Thyroid gland (tissue), 4 donors: ENCODE measurements at regions not wholly inside any gene's neighbourhood (a gene's known extent, or its start where the extent isn't known, plus 50 kb on each side); places are given as distances from the start of the nearest gene placed in this dataset.

ENCODE experiments used
- DNase-seq, 2 donors: peaks; one replicate each; pipeline ENCODE4 v3.0.0-alpha.2; 2019
- H3K27ac ChIP-seq, 3 donors: fragments of 200-600 bp; sonication (generic); 1 replicate in 2 of 3; 2 replicates in 1 of 3; pipeline ENCODE4 v1.5.1; 2016 to 2019; ENCODE audit warnings: mild to moderate bottlenecking in 1 of 3, moderate library complexity in 1 of 3
- H3K27me3 ChIP-seq: fragments of 200-600 bp; sonication (generic); one replicate; pipeline ENCODE4 v1.5.1; 2019
- H3K36me3 ChIP-seq, 2 donors: fragments of 200-600 bp; sonication (generic); one replicate each; pipeline ENCODE4 v1.5.1; 2016 to 2019
- H3K4me1 ChIP-seq, 2 donors: fragments of 200-600 bp; sonication (generic); one replicate each; pipeline ENCODE4 v1.5.1; 2017 to 2019
- H3K4me3 ChIP-seq, 3 donors: fragments of 200-600 bp; sonication (generic); replicated peaks in 1 of 3; 1 replicate in 2 of 3; 2 replicates in 1 of 3; pipeline ENCODE4 v1.5.1; 2016; ENCODE audit warnings: mild to moderate bottlenecking in 1 of 3
- H3K9me3 ChIP-seq: fragments of 200-600 bp; sonication (generic); one replicate; pipeline ENCODE4 v1.5.1; 2017
- POLR2A ChIP-seq, 2 donors: fragments of 450-650 bp; IDR thresholded peaks; one replicate each; pipeline ENCODE4 v1.6.1; 2017; ENCODE audit warnings: antibody characterized with exemption in 2 of 2, mild to moderate bottlenecking in 2 of 2, moderate library complexity in 1 of 2
- WGBS, 2 donors: methylation state at CpG; one replicate each; pipeline ENCODE4 v1.1.5; 2017; 5-methylcytosine and 5-hydroxymethylcytosine counted together
- intact Hi-C: fragments of 100-400 bp; cut with DNase I; formaldehyde crosslinking; loops from one replicate; pipeline ENCODE4 v1.15.1; 2023
- TF ChIP-seq, protein P1 (sequence below), 6 experiments: fragments of 200-600 bp in 3 of 6; fragments of 450-650 bp in 3 of 6; sonication (generic) in 3 of 6; IDR thresholded peaks; one replicate each; pipeline ENCODE4 v1.5.1; 2016 to 2019; ENCODE audit warnings: antibody characterized with exemption in 6 of 6, mild to moderate bottlenecking in 2 of 6, inconsistent platforms in 1 of 6, moderate library complexity in 1 of 6

DNA sequence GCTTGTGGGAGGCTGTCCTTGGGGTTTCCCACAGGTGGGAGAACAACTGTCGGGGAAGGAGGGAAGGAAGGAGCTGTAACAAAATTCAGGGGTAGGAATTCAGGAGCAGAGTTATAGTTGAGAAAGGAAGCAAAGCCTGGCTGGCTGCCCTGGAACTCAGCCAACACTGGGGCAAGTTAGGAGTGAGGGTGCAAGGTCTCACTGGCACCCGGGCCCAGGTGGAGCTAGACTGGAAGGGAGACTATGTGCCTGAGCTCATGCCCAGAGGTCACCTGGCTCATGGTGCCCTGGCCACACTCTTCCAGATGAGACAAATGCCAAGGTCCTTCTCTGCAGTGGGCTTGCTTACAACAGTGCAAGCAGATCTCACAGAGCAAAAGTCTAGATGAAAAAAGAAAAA lies 75.6 kb upstream of the ARHGAP28 start:
- Histone ChIP-seq H3K27ac (no peak overlapping the region), H3K27me3 (no peaks in the 10 kb centered on the region), H3K4me3 (no peak overlapping the region), H3K9me3 (no peaks in the 10 kb centered on the region), H3K36me3 (no peaks in the 10 kb centered on the region), H3K4me1 (no peaks in the 10 kb centered on the region)
- intact Hi-C loops = no loop called here
- TF ChIP-seq, protein P1, sequence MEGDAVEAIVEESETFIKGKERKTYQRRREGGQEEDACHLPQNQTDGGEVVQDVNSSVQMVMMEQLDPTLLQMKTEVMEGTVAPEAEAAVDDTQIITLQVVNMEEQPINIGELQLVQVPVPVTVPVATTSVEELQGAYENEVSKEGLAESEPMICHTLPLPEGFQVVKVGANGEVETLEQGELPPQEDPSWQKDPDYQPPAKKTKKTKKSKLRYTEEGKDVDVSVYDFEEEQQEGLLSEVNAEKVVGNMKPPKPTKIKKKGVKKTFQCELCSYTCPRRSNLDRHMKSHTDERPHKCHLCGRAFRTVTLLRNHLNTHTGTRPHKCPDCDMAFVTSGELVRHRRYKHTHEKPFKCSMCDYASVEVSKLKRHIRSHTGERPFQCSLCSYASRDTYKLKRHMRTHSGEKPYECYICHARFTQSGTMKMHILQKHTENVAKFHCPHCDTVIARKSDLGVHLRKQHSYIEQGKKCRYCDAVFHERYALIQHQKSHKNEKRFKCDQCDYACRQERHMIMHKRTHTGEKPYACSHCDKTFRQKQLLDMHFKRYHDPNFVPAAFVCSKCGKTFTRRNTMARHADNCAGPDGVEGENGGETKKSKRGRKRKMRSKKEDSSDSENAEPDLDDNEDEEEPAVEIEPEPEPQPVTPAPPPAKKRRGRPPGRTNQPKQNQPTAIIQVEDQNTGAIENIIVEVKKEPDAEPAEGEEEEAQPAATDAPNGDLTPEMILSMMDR (IDR thresholded peaks at IDR 0.05) = no peak
- no peak for TF ChIP-seq POLR2A (IDR thresholded peaks at IDR 0.05)
- WGBS, 2 donors = 57 to 69% methylated on average over 2 of the region's 2 CpGs
- DNase-seq = no peak

DNA sequence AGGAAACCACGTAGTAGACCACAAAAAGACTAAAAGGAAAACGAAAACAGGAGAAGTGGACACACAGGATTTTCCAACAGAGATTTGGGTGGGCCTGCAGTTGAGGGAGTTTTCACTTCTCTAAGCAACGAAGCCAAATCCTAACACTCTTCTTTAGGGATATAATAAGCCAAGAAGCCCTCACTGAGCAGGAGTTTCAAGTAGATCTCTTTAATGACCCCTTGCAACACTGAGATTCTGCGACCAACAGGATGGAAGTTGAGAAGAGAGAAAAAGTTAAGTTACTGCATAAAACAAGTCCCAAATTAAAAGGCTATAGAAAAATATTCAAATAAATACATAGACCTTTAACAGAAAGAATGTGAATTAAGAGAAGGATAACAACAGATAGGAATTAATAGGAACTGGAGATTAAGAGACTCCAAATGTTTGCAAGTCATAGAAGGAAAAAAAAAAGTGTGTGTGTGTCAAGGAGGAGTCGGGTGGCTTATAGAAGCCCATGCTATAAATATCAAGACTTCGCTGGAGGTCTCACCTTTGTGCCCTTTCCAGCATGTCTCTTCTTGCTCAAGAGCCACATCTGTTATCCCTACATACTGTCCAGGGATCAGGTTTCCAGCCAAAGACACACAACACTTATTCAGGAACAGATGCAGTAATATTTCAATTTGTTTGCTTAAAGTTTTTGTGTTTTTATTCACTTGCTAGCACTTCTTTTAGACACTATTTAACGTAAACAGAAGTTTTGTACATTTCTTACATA lies 69.4 kb upstream of the ARHGAP28 start:
- TF ChIP-seq, protein P1 (IDR thresholded peaks at IDR 0.05) = no peak
- TF ChIP-seq POLR2A (IDR thresholded peaks at IDR 0.05) = no peak
- WGBS, 2 donors = 61 to 68% methylated on average over 7 of the region's 7 CpGs
- H3K36me3 ChIP-seq = no peaks in the 10 kb centered on the region
- H3K4me3 ChIP-seq = no peak overlapping the region
- intact Hi-C loops = no loop called here
- no peak for DNase-seq
- no peak overlapping the region for H3K27ac ChIP-seq
- H3K9me3 ChIP-seq = no peaks in the 10 kb centered on the region
- H3K27me3 ChIP-seq = no peaks in the 10 kb centered on the region
- H3K4me1 ChIP-seq = no peaks in the 10 kb centered on the region

DNA sequence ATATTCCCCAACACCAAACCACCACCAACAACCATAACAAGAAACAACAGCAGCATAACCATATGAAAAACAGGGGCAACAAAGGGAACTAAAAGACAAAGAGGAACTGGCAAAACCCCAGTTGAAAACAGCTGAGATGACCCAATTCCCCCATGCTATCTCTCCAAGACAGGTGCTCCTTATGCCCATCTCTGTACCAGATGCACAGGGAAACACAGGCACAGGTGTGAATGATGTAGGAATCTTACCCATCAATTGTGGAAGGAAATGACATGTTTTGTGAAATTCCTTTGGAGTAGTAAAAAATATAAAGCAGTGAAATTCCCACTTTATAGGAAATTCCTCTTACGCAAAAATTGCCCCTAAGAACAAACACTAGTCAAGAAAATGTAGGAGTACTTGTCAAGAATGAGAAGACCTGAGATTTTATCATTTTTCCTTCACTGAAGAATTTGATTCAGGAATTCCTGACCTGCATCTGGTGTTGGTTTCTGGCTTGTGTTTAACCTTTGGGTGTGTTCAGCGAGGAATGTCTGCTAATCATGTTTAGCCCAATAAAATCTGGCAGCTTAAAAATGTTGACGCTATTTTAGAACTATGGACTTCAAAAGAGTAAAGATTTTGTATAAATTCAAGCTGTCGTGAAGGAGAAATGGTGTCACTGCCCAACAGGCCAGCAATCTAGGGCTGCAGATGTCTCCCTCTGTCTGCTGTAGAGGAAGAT lies 67.7 kb upstream of the ARHGAP28 start:
- TF ChIP-seq, protein P1 (IDR thresholded peaks at IDR 0.05) = no peak
- TF ChIP-seq POLR2A (IDR thresholded peaks at IDR 0.05) = no peak
- 83 to 86% methylated on average over 4 of the region's 4 CpGs for WGBS, 2 donors
- H3K27me3 ChIP-seq = no peaks in the 10 kb centered on the region
- no peak for DNase-seq
- intact Hi-C loops = no loop called here
- no peak overlapping the region for H3K27ac ChIP-seq
- H3K9me3 ChIP-seq = no peaks in the 10 kb centered on the region
- no peak overlapping the region for H3K4me3 ChIP-seq
- no peaks in the 10 kb centered on the region for H3K36me3 ChIP-seq
- no peaks in the 10 kb centered on the region for H3K4me1 ChIP-seq

DNA sequence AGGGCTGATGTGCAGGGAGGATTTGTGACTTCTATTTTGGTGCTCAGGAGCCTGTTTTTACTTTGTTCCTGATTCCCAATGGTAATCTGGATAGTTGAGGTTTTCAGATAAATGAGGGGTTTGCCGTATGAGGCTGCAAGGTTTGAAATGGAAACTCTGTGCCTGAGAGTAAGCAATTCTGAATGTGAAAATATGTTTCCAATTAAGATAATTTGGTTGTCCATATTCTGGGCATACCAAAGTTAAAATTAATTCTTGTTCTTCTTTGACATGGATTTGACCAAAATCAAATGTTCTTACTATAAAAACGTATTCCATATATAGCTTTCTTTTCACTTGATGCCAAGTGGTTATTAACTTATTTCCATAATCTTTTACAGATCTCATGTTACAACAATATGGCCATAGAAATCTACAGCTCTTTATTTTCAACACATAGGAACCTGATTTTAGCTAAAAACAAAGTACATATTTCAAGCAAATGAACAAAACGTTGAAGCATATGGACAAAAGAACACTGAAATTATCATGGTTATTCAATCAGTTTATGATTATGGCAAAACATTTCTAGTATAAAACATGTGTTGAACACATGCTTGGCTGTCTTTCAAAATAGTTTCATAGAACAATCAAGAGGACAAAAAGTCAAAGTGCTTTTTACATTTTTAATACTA lies 63.4 kb upstream of the ARHGAP28 start:
- H3K4me1 ChIP-seq = no peaks in the 10 kb centered on the region
- H3K27ac ChIP-seq = no peak overlapping the region
- intact Hi-C loops = no loop called here
- no peaks in the 10 kb centered on the region for H3K9me3 ChIP-seq
- no peak for DNase-seq
- H3K36me3 ChIP-seq = no peaks in the 10 kb centered on the region
- no peak overlapping the region for H3K4me3 ChIP-seq
- WGBS, 2 donors = 49 to 70% methylated on average over 3 of the region's 3 CpGs
- H3K27me3 ChIP-seq = no peaks in the 10 kb centered on the region
- TF ChIP-seq, protein P1 (IDR thresholded peaks at IDR 0.05) = no peak
- TF ChIP-seq POLR2A (IDR thresholded peaks at IDR 0.05) = no peak

DNA sequence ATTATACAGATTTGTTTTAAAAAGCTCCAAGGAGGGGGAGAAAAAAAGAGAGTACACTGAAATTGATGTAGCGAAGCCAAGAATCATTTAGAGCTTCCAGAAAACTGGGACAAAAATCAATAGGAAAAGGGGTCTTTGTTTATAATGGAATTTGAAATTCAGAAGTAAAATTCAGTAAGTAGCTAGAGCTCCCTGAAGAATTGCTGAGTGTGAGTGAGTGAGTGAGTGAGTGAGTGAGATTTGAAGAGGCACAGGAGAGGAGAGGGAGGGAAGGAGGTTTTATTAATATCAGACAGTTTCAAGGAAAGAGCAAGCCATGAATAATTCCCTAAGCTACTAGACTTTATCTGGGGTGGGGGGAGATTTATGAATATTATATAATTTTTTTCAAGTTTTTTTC lies 60.7 kb upstream of the ARHGAP28 start:
- no peak overlapping the region for H3K4me3 ChIP-seq
- WGBS, 2 donors = 89 to 93% methylated on average over 1 of the region's 1 CpG
- intact Hi-C loops = no loop called here
- H3K27ac ChIP-seq = no peak overlapping the region
- H3K27me3 ChIP-seq = no peaks in the 10 kb centered on the region
- no peak for DNase-seq
- no peaks in the 10 kb centered on the region for H3K4me1 ChIP-seq
- no peaks in the 10 kb centered on the region for H3K36me3 ChIP-seq
- H3K9me3 ChIP-seq = no peaks in the 10 kb centered on the region
- TF ChIP-seq POLR2A (IDR thresholded peaks at IDR 0.05) = no peak
- TF ChIP-seq, protein P1 (IDR thresholded peaks at IDR 0.05) = no peak
